RWPE2 (cell line): ENCODE measurements at regions not wholly inside any gene's neighbourhood (a gene's known extent, or its start where the extent isn't known, plus 50 kb on each side); places are given as distances from the start of the nearest gene placed in this dataset.

Experiments
- ATAC-seq: fragments of 200-7000 bp; cut with Tn5 transposase; 3 replicates; pipeline ENCODE4 v1.9.1; 2021; ENCODE audit warnings: low read depth
- DNase-seq: peaks from one replicate; pipeline ENCODE4 v3.0.0-alpha.2; 2020; ENCODE audit warnings: low spot score
- H3K27ac ChIP-seq: fragments of 450-650 bp; 2 replicates; pipeline ENCODE4 v1.5.1; 2017; ENCODE audit warnings: mild to moderate bottlenecking; ENCODE audit not compliant: poor library complexity, severe bottlenecking
- H3K27me3 ChIP-seq: fragments of 250-450 bp; sonication (Bioruptor Pico); 2 replicates; pipeline ENCODE4 v1.5.1; 2021; ENCODE audit warnings: mild to moderate bottlenecking, moderate library complexity; ENCODE audit not compliant: insufficient read depth, poor library complexity, severe bottlenecking
- H3K36me3 ChIP-seq: fragments of 250-450 bp; sonication (Bioruptor Pico); 2 replicates; pipeline ENCODE4 v1.5.1; 2020; ENCODE audit warnings: low read depth, mild to moderate bottlenecking, moderate library complexity
- H3K4me1 ChIP-seq: fragments of 250-450 bp; sonication (Bioruptor Pico); 2 replicates; pipeline ENCODE4 v1.5.1; 2021; ENCODE audit warnings: mild to moderate bottlenecking, moderate library complexity; ENCODE audit not compliant: insufficient read depth, poor library complexity, severe bottlenecking
- H3K4me3 ChIP-seq: fragments of 250-450 bp; sonication (Bioruptor Pico); 2 replicates; pipeline ENCODE4 v1.5.1; 2021; ENCODE audit warnings: mild to moderate bottlenecking, moderate library complexity; ENCODE audit not compliant: severe bottlenecking
- H3K9me3 ChIP-seq: fragments of 250-450 bp; sonication (Bioruptor Pico); 2 replicates; pipeline ENCODE4 v1.5.1; 2021; ENCODE audit warnings: mild to moderate bottlenecking, moderate library complexity; ENCODE audit not compliant: severe bottlenecking
- CTCF ChIP-seq: fragments of 450-650 bp; IDR thresholded peaks from one replicate; pipeline ENCODE4 v1.5.1; 2017; ENCODE audit warnings: mild to moderate bottlenecking, moderate library complexity; ENCODE audit not compliant: poor library complexity, severe bottlenecking

- H3K9me3 ChIP-seq, result no peaks in the 10 kb centered on the region
- ATAC-seq (no peak), DNase-seq (no peak)
- no peaks in the 10 kb centered on the region for H3K36me3 ChIP-seq
- H3K4me1 ChIP-seq, result no peaks in the 10 kb centered on the region
- no peaks in the 10 kb centered on the region for H3K27me3 ChIP-seq
- H3K4me3 ChIP-seq, result no peak overlapping the region
- TF ChIP-seq CTCF, result no peak
- H3K27ac ChIP-seq, result no peak overlapping the region
Observed at GRCh38 chr4:52367282-52367830, 291.7 kb downstream of the USP46 start.

GRCh38 chr4:52368895-52369294 lies 290.2 kb downstream of the USP46 start:
- Histone ChIP-seq H3K27me3 (no peaks in the 10 kb centered on the region), H3K27ac (no peak overlapping the region), H3K4me1 (no peaks in the 10 kb centered on the region), H3K36me3 (no peaks in the 10 kb centered on the region), H3K4me3 (no peak overlapping the region), H3K9me3 (no peaks in the 10 kb centered on the region)
- TF ChIP-seq CTCF, result no peak
- no peak for ATAC-seq
- DNase-seq, result no peak

- no peaks in the 10 kb centered on the region for H3K9me3 ChIP-seq
- ATAC-seq (no peak), DNase-seq (no peak)
- TF ChIP-seq CTCF, result no peak
- H3K27me3 ChIP-seq, result no peaks in the 10 kb centered on the region
- H3K4me1 ChIP-seq, result no peaks in the 10 kb centered on the region
- no peak overlapping the region for H3K27ac ChIP-seq
- no peak overlapping the region for H3K4me3 ChIP-seq
- no peaks in the 10 kb centered on the region for H3K36me3 ChIP-seq
Observed at GRCh38 chr4:52369649-52370048, 289.5 kb downstream of the USP46 start.

GRCh38 chr4:52370576-52370975 lies 288.5 kb downstream of the USP46 start:
- ATAC-seq (no peak), DNase-seq (no peak)

More at GRCh38 chr4:52370576-52370975, 288.5 kb downstream of the USP46 start:
- no peak overlapping the region for H3K4me3 ChIP-seq
- H3K4me1 ChIP-seq, result no peaks in the 10 kb centered on the region
- H3K27me3 ChIP-seq, result no peaks in the 10 kb centered on the region
- no peak overlapping the region for H3K27ac ChIP-seq
- no peaks in the 10 kb centered on the region for H3K36me3 ChIP-seq
- no peak for TF ChIP-seq CTCF
- H3K9me3 ChIP-seq, result no peaks in the 10 kb centered on the region
